Stimulated activated CD8-positive, alpha-beta memory T cell treated with anti-CD3 and anti-CD28 coated beads, Interleukin-4, amount 100 ng/mL, for 48 hours (primary cell): ENCODE measurements at regions not wholly inside any gene's neighbourhood (a gene's known extent, or its start where the extent isn't known, plus 50 kb on each side); places are given as distances from the start of the nearest gene placed in this dataset.
A peak's percentile ranks its signal among the peaks of the same experiment; 100 is the strongest.

ENCODE experiments used
- DNase-seq: peaks from one replicate; pipeline ENCODE4 v3.0.0-alpha.2; 2020

DNA sequence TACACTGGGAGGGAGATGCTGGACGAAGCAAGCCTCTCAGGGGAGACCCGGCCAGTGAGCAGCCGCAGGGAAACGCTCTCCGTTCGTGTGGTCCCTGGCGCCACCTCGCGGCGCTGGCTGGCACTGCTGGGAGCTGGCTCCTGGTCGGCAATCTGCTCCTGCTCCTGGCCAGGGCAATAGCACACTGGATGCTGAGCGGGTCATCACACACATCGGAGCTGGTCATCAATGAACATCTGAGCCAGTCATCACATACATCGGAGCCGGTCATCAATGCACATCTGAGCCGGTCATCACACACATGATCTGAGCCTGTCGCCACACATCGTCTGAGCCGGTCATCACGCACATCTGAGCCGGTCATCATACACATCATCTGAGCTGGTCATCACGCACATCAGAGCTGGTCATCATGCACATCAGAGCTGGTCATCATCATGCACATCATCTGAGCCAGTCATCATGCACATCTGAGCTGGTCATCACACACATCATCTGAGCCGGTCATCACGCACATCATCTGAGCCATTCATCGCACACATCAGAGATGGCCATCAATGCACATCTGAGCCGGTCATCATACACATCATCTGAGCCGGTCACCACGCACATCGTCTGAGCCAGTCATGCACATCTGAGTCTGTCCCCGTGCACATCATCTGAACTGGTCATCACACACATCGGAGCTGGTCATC, 217.3 kb downstream of the RBFOX3 start:
- DNase-seq, result peak; percentile 88

DNA sequence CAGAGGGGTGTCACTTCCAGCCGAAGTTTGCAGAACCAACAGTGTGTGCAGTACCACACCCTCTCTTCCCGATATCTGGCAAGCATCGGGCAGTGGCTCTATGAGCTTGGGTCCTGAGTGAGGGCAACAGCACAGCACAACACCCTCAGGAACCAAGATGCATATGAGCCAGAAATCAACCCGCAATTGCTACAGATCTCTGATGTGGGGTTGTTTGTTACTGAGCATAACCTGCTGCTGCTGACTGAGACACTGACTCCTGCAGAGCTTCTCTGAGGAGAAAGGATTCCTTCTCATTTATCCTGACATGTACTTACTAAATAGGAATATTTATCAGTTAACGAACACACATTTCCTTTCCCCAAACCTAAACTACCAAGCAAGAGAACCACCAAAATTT, 218.3 kb downstream of the RBFOX3 start:
- DNase-seq, result no peak

DNA sequence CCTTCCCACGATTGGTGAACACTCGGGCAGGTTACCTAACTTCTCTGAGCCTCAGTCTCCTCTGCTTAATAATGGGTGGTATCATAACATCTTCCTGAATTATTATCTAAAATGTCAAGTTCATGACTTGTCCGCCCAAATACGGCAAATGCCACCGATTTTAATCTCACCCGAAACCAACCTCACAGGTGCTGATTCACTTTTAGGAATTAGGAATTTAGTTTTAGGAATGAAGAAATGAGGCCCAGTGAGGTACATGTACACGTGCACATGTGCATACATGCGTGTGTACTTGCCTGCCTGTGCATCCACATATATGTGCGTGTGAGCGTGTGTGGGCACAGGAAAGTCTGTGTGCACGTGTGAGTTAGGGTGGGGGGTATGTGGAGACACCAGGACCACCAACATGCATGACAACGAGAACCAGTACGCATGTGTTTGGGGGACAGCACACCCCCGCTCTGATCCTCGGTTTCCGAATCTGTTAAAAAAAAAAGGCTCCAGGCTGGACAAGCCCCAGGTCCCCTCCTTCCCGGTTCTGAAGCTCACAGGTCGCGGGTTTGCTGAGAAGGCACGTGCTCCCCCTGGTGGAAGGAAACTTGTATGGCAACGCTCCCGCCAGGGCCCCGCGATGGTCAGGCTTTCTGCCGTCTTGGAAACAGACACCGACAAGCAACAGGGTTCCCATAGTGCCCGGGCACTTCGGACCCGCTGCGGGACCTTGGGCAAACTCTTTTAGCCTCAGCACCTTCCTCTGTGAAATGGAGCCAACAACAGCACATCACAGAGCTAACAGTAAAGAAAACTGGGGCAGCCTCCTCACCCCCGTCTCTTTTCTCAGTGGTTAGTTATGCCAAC, 219.2 kb downstream of the RBFOX3 start:
- peak; percentile 82 for DNase-seq

DNA sequence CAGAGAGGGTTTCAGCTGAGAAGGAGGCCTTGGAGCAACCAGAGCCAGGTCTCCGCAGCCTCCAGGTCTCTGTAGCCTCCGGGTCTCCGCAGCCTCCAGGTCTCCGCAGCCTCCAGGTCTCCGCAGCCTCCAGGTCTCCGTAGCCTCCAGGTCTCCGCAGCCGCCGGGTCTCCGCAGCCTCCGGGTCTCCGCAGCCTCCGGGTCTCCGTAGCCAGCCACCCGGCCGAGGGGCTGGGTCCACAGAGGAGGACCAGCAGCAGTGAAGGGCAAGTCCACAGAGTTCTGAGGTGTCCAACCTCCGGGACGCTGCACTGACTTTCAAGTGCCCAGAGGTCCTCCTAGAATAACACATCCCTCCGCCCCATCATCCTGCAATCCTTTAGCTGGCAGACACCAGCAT, 221.0 kb downstream of the RBFOX3 start:
- no peak for DNase-seq

DNA sequence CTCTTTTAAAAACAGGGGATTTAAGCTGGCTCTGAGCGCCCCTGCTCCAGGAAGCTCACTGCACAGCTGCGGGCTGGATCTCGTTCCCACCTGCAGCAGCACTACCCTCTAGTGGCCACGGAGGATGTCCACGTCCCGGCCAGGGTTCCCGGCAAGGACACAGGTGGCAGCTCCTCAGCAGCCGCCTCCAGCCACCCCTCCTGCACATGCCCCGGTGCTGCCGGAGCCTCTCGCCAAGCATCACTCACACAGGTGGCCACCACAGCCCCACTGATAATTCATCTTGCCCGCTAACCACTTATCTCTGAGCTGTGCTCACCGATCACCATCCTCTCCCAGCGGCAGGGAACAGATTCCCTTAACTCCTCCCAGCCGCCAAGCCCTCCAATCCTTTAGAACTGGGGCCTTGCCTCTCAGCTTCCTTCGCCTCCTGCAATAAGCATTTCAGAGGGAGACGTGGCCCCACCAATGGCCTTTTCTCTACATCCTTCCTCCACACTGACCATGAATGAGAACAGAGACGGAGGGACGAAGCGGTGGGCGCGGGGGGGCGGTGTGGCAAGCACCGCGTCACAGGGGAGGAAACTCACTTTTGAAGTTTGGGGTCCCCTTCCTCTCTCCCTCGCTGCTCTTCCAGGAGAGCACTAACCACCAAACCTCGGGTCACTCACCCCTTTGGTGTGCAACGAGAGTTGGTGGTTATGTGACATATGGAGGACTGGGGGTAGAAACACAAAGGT, 222.1 kb downstream of the RBFOX3 start:
- DNase-seq, result peak; percentile 36

DNA sequence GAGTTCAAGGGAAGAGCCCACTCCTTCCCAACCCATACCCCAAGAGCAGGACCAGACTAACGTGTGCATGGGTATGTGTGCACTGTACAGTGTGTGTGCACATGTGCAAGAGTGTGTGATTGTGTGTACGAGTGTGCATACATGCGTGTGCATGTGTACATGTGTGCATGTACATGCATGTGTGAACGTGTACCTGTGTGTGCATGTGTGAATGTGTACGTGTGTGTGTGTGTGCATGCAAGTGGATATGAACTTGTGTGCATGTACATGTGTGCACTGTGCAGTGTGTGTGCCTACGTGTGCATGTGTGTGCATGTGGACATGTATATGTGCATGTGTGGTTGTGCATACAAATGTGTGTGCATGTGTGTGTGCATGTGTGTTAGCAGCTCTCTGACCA, 223.1 kb downstream of the RBFOX3 start:
- no peak for DNase-seq

DNA sequence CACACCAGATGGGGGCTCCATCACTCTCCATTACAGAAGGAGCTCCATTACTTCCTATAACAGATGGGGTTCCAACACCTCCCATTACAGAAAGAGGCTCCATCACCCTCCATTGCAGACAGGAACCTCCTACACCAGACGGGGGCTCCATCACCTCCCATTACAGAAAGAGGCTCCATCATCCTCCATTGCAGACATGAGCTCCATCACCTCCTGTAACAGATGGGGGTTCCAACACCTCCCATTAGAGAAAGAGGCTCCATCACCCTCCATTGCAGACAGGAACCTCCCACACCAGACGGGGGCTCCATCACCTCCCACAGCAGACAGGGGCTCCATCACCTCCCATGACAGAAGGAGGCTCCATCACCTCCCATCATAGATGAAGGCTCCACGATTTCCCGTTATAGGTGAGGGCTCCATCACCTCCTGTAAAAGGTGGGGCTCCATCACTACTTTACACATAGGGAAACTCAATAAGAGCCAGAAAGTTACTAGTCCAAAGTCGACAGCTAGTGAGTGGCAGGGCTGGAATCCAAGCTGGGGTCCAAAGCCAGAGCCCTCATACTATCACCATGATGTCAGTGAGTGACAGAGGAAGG, 224.8 kb downstream of the RBFOX3 start:
- no peak for DNase-seq

DNA sequence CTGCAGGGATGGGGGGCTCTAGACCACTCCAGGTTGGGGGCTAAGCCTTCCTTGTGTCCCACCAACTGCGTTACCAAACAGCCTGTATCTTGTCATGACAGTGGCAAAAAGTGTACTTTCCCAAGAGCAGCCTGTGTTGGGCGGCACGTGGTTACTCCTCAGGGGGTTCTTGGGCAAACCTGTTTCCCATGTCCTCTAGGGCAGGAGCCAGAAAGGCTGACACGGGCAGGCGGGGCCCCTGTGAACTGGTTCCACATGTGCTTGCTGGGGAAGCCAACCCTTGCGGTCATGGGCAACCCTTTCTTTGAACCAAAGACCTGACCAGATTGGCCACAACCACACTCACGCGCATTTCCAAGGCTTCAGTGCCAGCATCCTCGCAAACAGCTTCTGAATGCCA, 228.5 kb downstream of the RBFOX3 start:
- DNase-seq, result no peak

DNA sequence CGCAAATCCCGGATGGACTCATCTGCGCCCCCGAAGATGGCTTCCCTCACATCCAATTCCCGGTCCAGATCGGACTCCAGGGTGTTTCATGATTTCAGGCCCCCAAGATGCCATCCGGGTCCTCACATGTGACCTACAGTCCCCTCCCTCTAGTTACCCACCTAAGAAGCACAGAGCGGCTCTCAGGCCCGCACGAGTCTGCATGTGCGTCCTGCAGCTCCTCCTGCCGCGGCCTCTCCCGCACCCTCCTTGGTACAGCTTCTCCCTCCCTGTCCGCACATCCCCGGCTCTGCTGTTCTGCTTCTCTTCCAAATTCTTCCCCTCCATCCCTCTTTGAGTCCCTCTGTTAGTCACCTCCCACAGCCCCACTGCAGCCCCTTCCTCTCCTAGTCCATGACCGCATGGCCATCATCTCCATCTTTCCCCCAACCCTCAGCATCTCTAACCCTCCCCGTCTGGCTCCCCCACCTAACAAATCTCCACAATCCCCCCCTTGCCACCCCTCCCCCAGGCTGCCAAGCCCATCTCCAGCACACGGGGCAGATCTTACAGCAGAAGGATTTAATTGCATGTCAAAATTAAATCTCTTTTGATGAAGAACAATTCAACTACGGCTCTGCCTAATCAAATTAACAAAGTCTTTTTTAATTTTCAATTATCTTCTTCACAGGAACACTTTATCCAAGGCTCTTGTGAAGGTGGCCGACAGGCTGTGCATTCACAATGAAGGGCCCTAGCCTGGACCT, 231.0 kb downstream of the RBFOX3 start:
- DNase-seq, result no peak

DNA sequence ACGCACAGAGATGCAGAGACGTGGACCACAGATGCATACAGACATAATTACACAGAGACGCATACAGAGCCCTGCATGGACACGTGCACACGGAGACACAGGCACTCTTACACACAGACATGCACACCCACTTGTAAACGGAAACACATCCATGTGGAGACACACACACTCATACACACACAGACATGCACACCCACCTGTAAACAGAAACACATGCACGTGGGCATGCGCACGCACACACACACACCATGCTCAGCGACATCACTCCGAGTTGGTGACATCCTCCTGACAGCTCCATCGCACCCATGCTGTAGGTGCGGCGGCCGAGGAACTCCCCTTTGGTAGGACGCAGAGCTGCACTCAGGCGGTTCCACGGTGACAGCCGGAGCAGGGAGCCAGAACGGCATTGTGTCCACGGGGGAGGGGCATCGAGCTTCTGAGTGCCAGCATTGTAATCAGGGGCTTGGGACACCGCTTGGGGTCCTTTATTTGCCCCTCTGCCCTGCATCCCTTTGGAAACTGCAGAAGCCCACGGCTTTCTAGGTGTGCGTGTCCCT, 233.5 kb downstream of the RBFOX3 start:
- DNase-seq, result no peak

DNA sequence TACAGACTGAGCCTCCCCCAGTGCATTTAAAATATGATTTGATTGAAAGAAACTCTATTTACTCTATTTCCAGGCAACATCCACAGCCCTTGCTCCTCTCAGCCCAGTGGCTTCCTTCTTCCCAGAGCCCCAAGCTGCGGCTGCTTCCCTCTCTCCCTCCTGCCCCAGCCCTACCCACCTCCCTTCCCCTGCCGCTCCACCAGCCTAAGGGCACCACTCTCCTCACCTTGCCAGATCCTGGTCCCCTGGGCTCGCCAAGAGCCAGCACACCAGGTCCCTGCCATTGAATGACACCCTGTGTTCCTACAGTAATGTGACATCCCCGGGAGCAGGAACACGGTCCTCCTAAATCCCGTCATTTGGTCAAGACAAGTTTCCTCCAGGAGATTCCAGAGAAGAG, 236.0 kb downstream of the RBFOX3 start:
- DNase-seq, result no peak

DNA sequence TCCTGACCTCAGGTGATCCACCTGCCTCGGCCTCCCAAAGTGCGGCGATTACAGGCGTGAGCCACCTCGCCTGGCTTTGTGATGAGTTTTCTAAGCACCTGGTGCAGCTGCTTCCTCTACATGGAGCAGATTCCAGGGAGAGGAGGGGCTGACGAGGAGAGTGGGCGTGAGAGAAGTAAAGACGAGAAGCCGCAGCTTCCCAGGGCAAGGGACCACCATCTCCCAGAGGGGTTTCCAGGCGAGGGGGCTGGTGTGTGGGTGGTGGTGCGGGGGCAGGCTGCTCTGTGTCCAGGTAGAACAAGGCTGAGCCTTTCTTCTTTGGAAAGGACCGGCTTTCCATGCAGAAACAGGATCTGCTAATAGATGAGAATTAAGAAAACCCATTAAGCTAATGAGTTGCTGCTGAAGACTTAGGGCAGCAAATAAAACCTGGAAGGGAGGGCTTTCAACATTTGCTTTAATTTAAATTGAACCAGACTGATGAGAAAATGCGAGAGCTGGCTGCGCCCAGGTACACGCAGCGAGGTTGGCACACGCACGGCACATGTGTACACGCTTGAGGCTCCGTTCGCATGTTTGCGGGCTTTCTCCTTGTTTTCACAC, 236.7 kb downstream of the RBFOX3 start:
- no peak for DNase-seq

DNA sequence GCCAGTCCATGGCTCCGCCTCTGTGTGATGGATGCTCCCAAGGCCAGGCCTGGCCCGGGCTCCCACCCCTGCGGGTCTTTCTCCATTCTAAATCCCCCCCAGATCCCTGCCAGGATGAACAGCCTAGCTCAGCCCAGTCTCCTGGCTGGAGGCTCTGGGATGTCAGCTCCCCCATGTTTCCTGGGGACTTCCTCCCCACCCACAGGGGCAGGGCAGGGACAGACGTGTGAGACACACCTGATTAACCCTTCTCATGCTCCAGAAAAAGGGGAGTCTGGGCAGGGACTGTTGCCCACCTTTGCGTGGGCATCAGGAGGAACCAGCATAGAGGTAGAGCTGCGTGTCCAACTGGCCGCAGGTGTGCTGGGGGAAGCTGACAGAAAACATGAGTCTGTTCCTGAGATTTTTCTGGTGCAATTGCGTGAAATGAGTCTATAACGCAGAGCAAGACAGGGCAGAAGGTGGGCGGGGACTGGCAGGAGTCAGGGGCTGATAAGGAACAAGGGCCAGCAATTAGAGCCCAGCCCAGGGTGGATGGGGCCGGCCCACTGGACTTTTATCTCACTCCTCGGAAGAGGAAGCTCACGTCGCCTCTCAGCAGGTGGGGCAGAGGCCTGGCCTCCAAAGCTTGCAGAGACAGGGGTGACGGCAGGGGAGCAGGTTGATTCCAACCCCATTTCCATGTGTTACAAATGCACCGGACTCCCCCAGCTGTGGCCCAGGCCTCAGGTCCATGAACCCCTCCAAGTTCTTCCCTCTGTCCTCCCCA, 238.2 kb downstream of the RBFOX3 start:
- no peak for DNase-seq

DNA sequence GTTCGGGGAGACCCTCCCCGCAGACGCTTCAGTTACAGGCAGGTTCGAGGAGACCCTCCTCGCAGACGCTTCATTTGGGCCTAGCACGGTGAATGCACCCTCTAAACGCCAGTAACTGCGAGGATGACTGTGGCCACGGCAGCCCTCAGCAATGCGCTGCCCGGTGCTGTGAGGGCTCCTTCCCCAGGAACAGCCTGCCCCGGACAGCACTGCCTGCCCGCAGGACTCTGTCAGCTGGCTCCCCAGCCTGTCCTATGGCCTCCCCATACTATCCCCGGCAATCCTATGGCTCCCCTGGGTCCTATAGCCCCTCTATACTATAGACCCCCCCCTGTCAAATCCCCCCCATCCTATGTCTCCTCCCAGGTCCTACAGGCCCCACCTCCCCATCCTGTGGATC, 238.9 kb downstream of the RBFOX3 start:
- DNase-seq, result no peak

DNA sequence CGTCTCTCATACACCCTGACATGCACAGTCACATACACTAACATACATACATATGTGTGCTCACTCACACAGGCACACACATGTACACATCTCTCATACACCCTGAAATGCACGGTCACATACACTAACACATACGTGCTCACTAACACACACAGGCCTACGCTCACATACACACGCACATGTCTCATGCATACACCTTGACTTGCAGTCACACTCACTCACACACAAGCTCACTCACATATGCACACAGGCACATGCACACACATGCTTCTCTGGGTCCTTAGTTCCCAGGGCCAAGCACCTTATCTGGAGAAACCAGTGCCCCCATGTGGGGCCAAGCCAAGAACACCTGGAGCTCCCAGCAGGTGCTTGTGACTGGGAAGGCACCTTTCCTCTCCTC, 240.3 kb downstream of the RBFOX3 start:
- no peak for DNase-seq

DNA sequence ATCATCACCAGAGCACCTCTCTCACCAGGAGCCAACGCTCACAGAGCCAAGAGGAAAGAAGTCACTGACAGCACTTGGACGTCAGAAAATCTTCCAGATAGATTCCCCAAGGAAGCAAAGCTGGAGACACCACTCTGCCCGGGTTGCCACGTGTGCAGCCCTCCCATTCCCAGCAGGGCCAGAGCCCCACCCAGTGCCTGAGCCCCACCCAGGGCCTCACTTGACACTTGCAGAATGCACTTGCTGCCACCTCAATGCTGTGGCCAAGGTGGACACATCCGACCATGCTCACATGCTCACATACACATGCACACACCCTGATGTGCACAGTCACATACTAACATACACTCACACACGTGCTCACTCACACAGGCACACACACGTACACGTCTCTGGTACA, 240.7 kb downstream of the RBFOX3 start:
- no peak for DNase-seq

DNA sequence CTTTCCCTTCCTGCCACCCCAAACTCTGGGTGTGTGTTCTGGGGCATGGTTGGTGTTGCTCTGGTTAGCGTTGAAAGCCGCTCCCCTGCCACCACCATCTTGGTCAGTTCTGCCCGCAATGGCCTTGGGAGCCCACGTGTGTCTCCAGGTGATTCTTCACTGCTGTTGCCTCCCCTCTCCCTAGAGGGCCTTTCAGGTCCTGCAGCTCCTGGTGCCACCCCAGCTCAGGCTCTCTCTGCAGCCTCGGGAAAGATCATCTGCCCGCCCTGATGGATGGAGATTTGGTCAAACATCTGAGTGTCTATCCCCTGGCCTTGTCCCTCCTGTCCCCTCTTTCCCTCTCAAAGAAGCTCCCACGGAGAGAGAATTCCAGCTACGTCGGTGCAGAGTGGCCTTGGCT, 241.3 kb downstream of the RBFOX3 start:
- DNase-seq, result no peak

DNA sequence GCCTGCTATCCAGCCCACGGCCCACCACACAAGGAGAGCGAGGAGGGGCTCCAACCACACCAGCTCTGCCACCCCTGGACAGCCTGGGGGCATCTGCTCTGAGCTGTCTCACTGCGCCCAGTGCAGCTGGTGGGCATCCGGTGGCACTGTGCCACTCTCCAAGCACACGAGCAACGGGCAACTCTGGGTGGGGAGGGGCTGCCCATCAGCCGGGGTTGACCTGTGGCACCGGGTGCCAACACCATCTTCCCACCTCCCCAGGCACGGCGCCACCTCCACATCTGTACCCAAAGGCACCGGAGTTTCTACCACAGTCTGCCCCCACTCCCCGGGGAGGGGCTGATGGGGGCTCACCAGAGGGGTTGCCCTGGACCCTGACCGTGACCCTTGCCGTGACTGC, 241.8 kb downstream of the RBFOX3 start:
- no peak for DNase-seq

DNA sequence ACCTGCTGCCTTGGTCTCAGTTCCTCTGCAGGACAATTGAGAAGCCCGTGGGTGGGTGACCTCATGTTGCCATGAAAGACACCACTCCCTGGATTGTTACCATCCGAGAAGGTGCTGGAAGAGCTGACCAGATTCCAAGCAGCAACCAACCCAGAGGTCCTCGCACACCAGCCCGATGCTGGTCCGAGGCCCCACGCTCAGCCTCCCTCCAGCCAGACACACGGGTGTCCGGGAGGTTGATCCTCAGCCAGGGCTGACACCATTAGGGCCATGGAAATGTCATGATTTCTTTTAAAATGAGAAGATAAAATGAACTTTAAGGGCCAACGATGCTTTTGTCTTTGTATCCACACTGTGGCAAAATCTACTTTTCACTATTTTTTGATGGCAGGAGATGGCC, 242.3 kb downstream of the RBFOX3 start:
- DNase-seq, result no peak

DNA sequence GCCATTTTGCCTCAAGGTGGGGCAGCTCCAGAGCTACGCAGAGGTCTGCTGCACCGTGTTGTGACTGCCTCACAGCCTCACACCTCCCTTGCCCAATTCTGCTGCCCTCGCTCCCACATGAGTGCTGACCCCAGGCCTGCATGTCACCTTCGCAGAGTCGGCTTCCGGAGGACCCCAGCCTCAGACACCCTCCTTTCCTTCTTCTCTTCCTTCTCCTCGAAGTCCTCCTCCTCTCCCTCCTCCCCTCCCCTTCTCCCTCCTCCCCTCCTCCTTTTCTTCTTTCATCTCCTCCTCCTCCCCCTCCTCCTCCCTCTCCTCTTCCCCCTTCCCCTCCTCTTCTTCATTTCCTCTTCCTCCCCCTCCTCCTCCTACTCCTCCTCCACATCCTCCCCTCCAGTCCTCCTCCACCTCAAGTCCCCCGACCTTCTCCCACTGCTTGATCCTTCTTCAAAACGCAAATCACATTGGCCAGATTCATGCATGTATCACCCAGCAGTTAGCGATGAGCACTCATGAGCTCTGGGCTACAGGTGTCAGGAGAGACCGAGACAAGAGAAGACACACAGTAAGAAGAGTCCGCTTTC, 243.8 kb downstream of the RBFOX3 start:
- no peak for DNase-seq
